Thyroid gland (tissue), 4 donors: ENCODE measurements at regions not wholly inside any gene's neighbourhood (a gene's known extent, or its start where the extent isn't known, plus 50 kb on each side); places are given as distances from the start of the nearest gene placed in this dataset.

ENCODE experiments used
- DNase-seq, 2 donors: peaks; one replicate each; pipeline ENCODE4 v3.0.0-alpha.2; 2019
- H3K27ac ChIP-seq, 3 donors: fragments of 200-600 bp; sonication (generic); 1 replicate in 2 of 3; 2 replicates in 1 of 3; pipeline ENCODE4 v1.5.1; 2016 to 2019; ENCODE audit warnings: mild to moderate bottlenecking in 1 of 3, moderate library complexity in 1 of 3
- H3K27me3 ChIP-seq: fragments of 200-600 bp; sonication (generic); one replicate; pipeline ENCODE4 v1.5.1; 2019
- H3K36me3 ChIP-seq, 2 donors: fragments of 200-600 bp; sonication (generic); one replicate each; pipeline ENCODE4 v1.5.1; 2016 to 2019
- H3K4me1 ChIP-seq, 2 donors: fragments of 200-600 bp; sonication (generic); one replicate each; pipeline ENCODE4 v1.5.1; 2017 to 2019
- H3K4me3 ChIP-seq, 3 donors: fragments of 200-600 bp; sonication (generic); replicated peaks in 1 of 3; 1 replicate in 2 of 3; 2 replicates in 1 of 3; pipeline ENCODE4 v1.5.1; 2016; ENCODE audit warnings: mild to moderate bottlenecking in 1 of 3
- H3K9me3 ChIP-seq: fragments of 200-600 bp; sonication (generic); one replicate; pipeline ENCODE4 v1.5.1; 2017
- POLR2A ChIP-seq, 2 donors: fragments of 450-650 bp; IDR thresholded peaks; one replicate each; pipeline ENCODE4 v1.6.1; 2017; ENCODE audit warnings: antibody characterized with exemption in 2 of 2, mild to moderate bottlenecking in 2 of 2, moderate library complexity in 1 of 2
- WGBS, 2 donors: methylation state at CpG; one replicate each; pipeline ENCODE4 v1.1.5; 2017; 5-methylcytosine and 5-hydroxymethylcytosine counted together
- intact Hi-C: fragments of 100-400 bp; cut with DNase I; formaldehyde crosslinking; loops from one replicate; pipeline ENCODE4 v1.15.1; 2023
- TF ChIP-seq, protein P1 (sequence below), 6 experiments: fragments of 200-600 bp in 3 of 6; fragments of 450-650 bp in 3 of 6; sonication (generic) in 3 of 6; IDR thresholded peaks; one replicate each; pipeline ENCODE4 v1.5.1; 2016 to 2019; ENCODE audit warnings: antibody characterized with exemption in 6 of 6, mild to moderate bottlenecking in 2 of 6, inconsistent platforms in 1 of 6, moderate library complexity in 1 of 6

DNA sequence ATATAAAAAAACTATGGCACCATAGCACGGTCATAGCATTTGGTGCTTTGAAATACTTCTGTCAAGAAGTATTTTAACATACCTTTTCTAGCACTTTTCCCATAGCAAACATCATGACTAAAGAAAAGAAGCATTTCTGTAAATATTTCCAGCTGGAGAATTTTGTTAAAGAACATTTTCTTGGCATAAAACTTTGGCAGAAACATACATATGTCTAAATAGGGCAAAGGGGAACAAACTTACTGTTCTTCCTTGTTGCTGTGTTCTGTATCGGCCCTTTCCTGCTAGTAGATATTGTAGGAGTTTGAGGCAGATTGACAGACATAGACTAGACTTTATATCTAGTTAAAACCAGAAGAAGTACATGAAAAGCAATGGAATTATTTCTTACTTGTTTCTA is 2368.5 kb downstream of the PCDH7 start:
- no peak overlapping the region for H3K27ac ChIP-seq
- TF ChIP-seq POLR2A (IDR thresholded peaks at IDR 0.05) = no peak
- TF ChIP-seq, protein P1, sequence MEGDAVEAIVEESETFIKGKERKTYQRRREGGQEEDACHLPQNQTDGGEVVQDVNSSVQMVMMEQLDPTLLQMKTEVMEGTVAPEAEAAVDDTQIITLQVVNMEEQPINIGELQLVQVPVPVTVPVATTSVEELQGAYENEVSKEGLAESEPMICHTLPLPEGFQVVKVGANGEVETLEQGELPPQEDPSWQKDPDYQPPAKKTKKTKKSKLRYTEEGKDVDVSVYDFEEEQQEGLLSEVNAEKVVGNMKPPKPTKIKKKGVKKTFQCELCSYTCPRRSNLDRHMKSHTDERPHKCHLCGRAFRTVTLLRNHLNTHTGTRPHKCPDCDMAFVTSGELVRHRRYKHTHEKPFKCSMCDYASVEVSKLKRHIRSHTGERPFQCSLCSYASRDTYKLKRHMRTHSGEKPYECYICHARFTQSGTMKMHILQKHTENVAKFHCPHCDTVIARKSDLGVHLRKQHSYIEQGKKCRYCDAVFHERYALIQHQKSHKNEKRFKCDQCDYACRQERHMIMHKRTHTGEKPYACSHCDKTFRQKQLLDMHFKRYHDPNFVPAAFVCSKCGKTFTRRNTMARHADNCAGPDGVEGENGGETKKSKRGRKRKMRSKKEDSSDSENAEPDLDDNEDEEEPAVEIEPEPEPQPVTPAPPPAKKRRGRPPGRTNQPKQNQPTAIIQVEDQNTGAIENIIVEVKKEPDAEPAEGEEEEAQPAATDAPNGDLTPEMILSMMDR (IDR thresholded peaks at IDR 0.05) = no peak
- intact Hi-C loops = no loop called here
- H3K9me3 ChIP-seq = no peaks in the 10 kb centered on the region
- WGBS, 2 donors = 72 to 85% methylated on average over 2 of the region's 2 CpGs
- H3K27me3 ChIP-seq = no peaks in the 10 kb centered on the region
- H3K36me3 ChIP-seq = no peaks in the 10 kb centered on the region
- no peak for DNase-seq
- no peak overlapping the region for H3K4me3 ChIP-seq
- no peaks in the 10 kb centered on the region for H3K4me1 ChIP-seq

DNA sequence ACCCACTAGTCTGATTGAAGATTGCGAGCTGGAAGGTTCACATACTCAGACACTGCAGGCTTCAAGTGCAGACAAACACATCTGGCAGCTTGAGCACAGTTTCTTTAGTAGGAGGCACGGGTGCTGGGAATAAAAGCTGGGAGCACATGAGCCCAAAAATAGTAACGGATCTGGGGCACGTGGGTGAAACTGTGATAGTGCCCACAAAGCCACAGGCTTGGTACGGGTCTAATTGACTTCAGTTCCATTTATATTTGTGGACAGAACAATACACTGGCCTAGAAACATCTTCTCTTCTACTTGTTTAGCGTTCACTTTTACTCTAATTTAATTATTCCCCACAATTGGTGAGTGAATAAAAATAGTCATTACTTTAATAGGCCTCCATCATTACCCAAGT is 2370.7 kb downstream of the PCDH7 start:
- Histone ChIP-seq H3K27ac (no peak overlapping the region), H3K27me3 (no peaks in the 10 kb centered on the region), H3K9me3 (no peaks in the 10 kb centered on the region), H3K4me3 (no peak overlapping the region), H3K4me1 (no peaks in the 10 kb centered on the region), H3K36me3 (no peaks in the 10 kb centered on the region)
- WGBS, 2 donors = 82 to 86% methylated on average over 6 of the region's 6 CpGs
- TF ChIP-seq, protein P1 (IDR thresholded peaks at IDR 0.05) = no peak
- no peak for TF ChIP-seq POLR2A (IDR thresholded peaks at IDR 0.05)
- DNase-seq = no peak
- intact Hi-C loops = no loop called here

DNA sequence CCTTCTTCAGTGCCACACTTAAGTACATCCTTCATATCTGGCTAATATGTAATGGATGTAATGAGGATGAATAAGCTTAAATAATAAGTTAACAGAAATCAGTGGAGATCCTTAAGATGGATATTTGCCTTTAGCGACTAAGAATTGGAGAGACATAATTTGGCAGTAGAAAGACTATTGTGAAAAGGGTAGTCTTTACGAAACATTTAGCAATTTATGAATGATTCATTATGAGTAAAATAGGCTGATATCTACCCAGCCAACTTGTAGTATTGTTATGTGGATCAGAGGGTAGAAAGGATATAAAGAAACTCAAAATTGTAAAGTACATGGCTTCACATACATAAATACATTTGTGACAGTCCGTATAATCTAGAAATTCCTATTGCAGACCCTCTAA is 2371.8 kb downstream of the PCDH7 start:
- H3K27ac ChIP-seq = no peak overlapping the region
- no peaks in the 10 kb centered on the region for H3K27me3 ChIP-seq
- H3K9me3 ChIP-seq = no peaks in the 10 kb centered on the region
- no peak for DNase-seq
- no peaks in the 10 kb centered on the region for H3K36me3 ChIP-seq
- H3K4me3 ChIP-seq = no peak overlapping the region
- H3K4me1 ChIP-seq = no peaks in the 10 kb centered on the region
- TF ChIP-seq, protein P1 (IDR thresholded peaks at IDR 0.05) = no peak
- TF ChIP-seq POLR2A (IDR thresholded peaks at IDR 0.05) = no peak
- intact Hi-C loops = no loop called here
- WGBS, 2 donors = 92 to 93% methylated on average over 3 of the region's 3 CpGs

DNA sequence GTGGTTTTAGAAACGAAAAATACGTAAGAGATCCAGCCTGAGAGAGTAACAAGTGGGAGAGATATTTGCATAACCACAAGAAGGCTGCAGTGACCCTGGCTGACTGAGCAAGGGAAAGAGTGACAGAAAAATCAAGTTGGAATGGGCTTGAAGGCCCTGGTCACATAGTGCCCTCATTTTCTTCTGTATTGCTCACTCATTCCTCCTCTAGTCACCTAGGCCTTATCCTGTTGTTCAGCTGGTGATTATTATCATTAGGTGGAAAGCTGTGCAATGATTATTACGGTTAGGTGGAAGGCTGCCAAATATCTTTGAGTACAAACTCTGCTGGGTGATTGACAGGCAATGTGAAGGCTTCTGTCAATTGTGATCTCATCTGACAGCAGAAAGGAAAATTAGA is 2384.1 kb downstream of the PCDH7 start:
- TF ChIP-seq, protein P1 (IDR thresholded peaks at IDR 0.05) = no peak
- no peak for TF ChIP-seq POLR2A (IDR thresholded peaks at IDR 0.05)
- intact Hi-C loops = no loop called here
- no peaks in the 10 kb centered on the region for H3K4me1 ChIP-seq
- no peaks in the 10 kb centered on the region for H3K9me3 ChIP-seq
- DNase-seq = no peak
- no peaks in the 10 kb centered on the region for H3K36me3 ChIP-seq
- H3K27ac ChIP-seq = no peak overlapping the region
- H3K4me3 ChIP-seq = no peak overlapping the region
- WGBS, 2 donors = 40 to 44% methylated on average over 3 of the region's 3 CpGs
- no peaks in the 10 kb centered on the region for H3K27me3 ChIP-seq

DNA sequence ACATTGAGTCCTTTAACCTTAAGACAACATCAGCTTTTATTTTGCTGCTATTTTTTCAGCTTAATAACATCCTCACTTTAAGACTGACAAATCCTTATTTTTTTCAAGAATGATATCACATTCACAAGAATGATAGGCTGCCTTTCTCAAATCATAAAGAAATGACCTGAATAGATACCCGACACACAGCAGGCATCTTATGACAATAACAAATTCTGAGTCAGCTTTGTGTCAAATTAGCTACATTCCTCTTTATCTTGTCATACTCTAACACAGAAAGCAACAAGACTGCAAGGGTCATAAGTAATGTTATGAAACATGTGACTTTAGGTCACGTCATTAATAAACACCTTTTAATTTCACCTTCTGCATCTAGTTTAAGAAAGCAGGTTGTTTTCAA is 2387.6 kb downstream of the PCDH7 start:
- no peak for TF ChIP-seq POLR2A (IDR thresholded peaks at IDR 0.05)
- TF ChIP-seq, protein P1 (IDR thresholded peaks at IDR 0.05) = no peak
- Histone ChIP-seq H3K4me1 (no peaks in the 10 kb centered on the region), H3K9me3 (no peaks in the 10 kb centered on the region), H3K36me3 (no peaks in the 10 kb centered on the region), H3K27ac (no peak overlapping the region), H3K4me3 (no peak overlapping the region), H3K27me3 (no peaks in the 10 kb centered on the region)
- 92 to 94% methylated on average over 2 of the region's 2 CpGs for WGBS, 2 donors
- intact Hi-C loops = no loop called here
- DNase-seq = no peak
